ENCODE measurements at regions not wholly inside any gene's neighbourhood (a gene's known extent, or its start where the extent isn't known, plus 50 kb on each side); places are given as distances from the start of the nearest gene placed in this dataset.

GRCh38 chr2:238741277-238741676 is 106.6 kb upstream of the TWIST2 start:
- TF ChIP-seq EP300 (IDR thresholded peaks at IDR 0.05; ENCODE audit: borderline replicate concordance) (no peak), CEBPB (IDR thresholded peaks at IDR 0.05) (no peak), ZBTB7A (IDR thresholded peaks at IDR 0.05; ENCODE audit: low read depth) (no peak), REST (IDR thresholded peaks at IDR 0.05; ENCODE audit: low read depth) (no peak), USF1 (IDR thresholded peaks at IDR 0.05) (no peak), YY1 (IDR thresholded peaks at IDR 0.05; ENCODE audit: low read depth) (no peak), TCF12 (IDR thresholded peaks at IDR 0.05; ENCODE audit: low read depth) (no peak)

Data from Ishikawa (cell line).